OCI-LY1 (cell line): ENCODE measurements at regions not wholly inside any gene's neighbourhood (a gene's known extent, or its start where the extent isn't known, plus 50 kb on each side); places are given as distances from the start of the nearest gene placed in this dataset.

Source experiments
- CTCF ChIP-seq: fragments of 200-600 bp; sonication (generic), shearing (Covaris generic); IDR thresholded peaks from 2 replicates; pipeline ENCODE4 v1.5.1; 2017; ENCODE audit warnings: mild to moderate bottlenecking, antibody characterized with exemption, low read length, moderate library complexity, mixed read lengths
- EZH2 ChIP-seq: fragments of 200-600 bp; sonication (generic), shearing (Covaris generic); IDR thresholded peaks from 2 replicates; pipeline ENCODE4 v1.8.0; 2017; ENCODE audit warnings: borderline replicate concordance, mixed run types, mild to moderate bottlenecking, antibody characterized with exemption, low read length, moderate library complexity, mixed read lengths

- TF ChIP-seq CTCF (no peak), EZH2 (no peak)
These were observed 868.1 kb upstream of the CDH9 start for GRCh38 chr5:27906481-27906880.
